IMR-90 (cell line): ENCODE measurements at regions not wholly inside any gene's neighbourhood (a gene's known extent, or its start where the extent isn't known, plus 50 kb on each side); places are given as distances from the start of the nearest gene placed in this dataset.

Experiments
- ATAC-seq: fragments of 200-7000 bp; cut with Tn5 transposase; 2 replicates; pipeline ENCODE4 v1.9.1; 2020; ENCODE audit warnings: low read depth, mild to moderate bottlenecking, moderate library complexity
- BruUV-seq: library from RNA; stranded (reverse); fragments of 400-500 nt; replicated peaks from 2 replicates; lab custom pipeline; 2021; lab: Mats Ljungman, UMichigan
- CTCF ChIA-PET: fragments of 300-600 bp; formaldehyde crosslinking; extraction: SDS; loops from one replicate; lab custom pipeline; 2021; ENCODE audit warnings: antibody characterized with exemption; lab: Yijun Ruan, JAX
- POLR2A ChIA-PET: fragments of 300-600 bp; sonication (Branson Sonifier 250); formaldehyde crosslinking; loops from one replicate; lab custom pipeline; 2022; ENCODE audit warnings: antibody characterized with exemption; ENCODE audit not compliant: unreplicated experiment; lab: Charles Lee
- DNase-seq: peaks from one replicate; pipeline ENCODE4 v3.0.0; 2013
- H2AFZ ChIP-seq: replicated peaks from 2 replicates; pipeline ENCODE3; 2013; ENCODE audit warnings: low read length, mild to moderate bottlenecking; ENCODE audit not compliant: poor library complexity
- H2AK5ac ChIP-seq: 2 replicates; pipeline ENCODE4 v1.6.1; 2013; ENCODE audit warnings: low read depth, low read length, inconsistent platforms
- H2AK9ac ChIP-seq: replicated peaks from 2 replicates; pipeline ENCODE3; 2013; ENCODE audit warnings: mild to moderate bottlenecking, low read depth, low read length, moderate library complexity; ENCODE audit not compliant: poor library complexity
- H2BK120ac ChIP-seq: 2 replicates; pipeline ENCODE4 v1.6.1; 2013; ENCODE audit warnings: low read depth, low read length, inconsistent platforms
- H2BK15ac ChIP-seq: 3 replicates; pipeline ENCODE4 v1.6.1; 2013; ENCODE audit warnings: low read depth, low read length, inconsistent platforms
- H2BK20ac ChIP-seq: 2 replicates; pipeline ENCODE4 v1.6.1; 2013; ENCODE audit warnings: low read depth, mild to moderate bottlenecking, inconsistent platforms, low read length, moderate library complexity
- H2BK5ac ChIP-seq: 2 replicates; pipeline ENCODE4 v1.6.1; 2013; ENCODE audit warnings: mild to moderate bottlenecking, low read depth, low read length, inconsistent platforms; ENCODE audit not compliant: poor library complexity, severe bottlenecking
- H3K14ac ChIP-seq: replicated peaks from 2 replicates; pipeline ENCODE4 v1.6.1; 2013; ENCODE audit warnings: low read depth, low read length, inconsistent platforms
- H3K18ac ChIP-seq: 2 replicates; pipeline ENCODE4 v1.6.1; 2013; ENCODE audit warnings: low read depth, low read length, control low read depth
- H3K23ac ChIP-seq: 2 replicates; pipeline ENCODE4 v1.6.1; 2013; ENCODE audit warnings: low read depth, low read length, inconsistent platforms
- H3K27ac ChIP-seq: 2 replicates; pipeline ENCODE4 v1.5.1; 2013; ENCODE audit warnings: mild to moderate bottlenecking, control low read depth, low read length; ENCODE audit not compliant: insufficient read depth
- H3K27me3 ChIP-seq: 2 replicates; pipeline ENCODE4 v1.6.1; 2013; ENCODE audit warnings: low read length; ENCODE audit not compliant: control insufficient read depth, insufficient read depth
- H3K36me3 ChIP-seq: 2 replicates; pipeline ENCODE4 v1.6.1; 2013; ENCODE audit warnings: low read length, mixed read lengths; ENCODE audit not compliant: control insufficient read depth, insufficient read depth
- H3K4ac ChIP-seq: 2 replicates; pipeline ENCODE4 v1.6.1; 2013; ENCODE audit warnings: low read depth, low read length, inconsistent platforms
- H3K4me1 ChIP-seq: 2 replicates; pipeline ENCODE4 v1.6.1; 2013; ENCODE audit warnings: low read length, mixed read lengths; ENCODE audit not compliant: control insufficient read depth, insufficient read depth
- H3K4me2 ChIP-seq: 2 replicates; pipeline ENCODE4 v1.6.1; 2013; ENCODE audit warnings: low read depth, mild to moderate bottlenecking, control low read depth, low read length, moderate library complexity
- H3K4me3 ChIP-seq: 2 replicates; pipeline ENCODE4 v1.5.1; 2013; ENCODE audit warnings: low read depth, mild to moderate bottlenecking, control low read depth, low read length, moderate library complexity; ENCODE audit not compliant: insufficient read depth
- H3K56ac ChIP-seq: 2 replicates; pipeline ENCODE4 v1.6.1; 2013; ENCODE audit warnings: low read length, inconsistent platforms; ENCODE audit not compliant: insufficient read depth; ENCODE audit errors: extremely low read depth
- H3K79me1 ChIP-seq, 2 experiments: 2 replicates each; pipeline ENCODE4 v1.6.1; 2013; ENCODE audit warnings: low read length in 2 of 2, inconsistent platforms in 1 of 2, low read depth in 1 of 2
- H3K9ac ChIP-seq: 2 replicates; pipeline ENCODE4 v1.6.1; 2013; ENCODE audit warnings: low read depth, low read length, control low read depth
- H3K9me1 ChIP-seq: 2 replicates; pipeline ENCODE4 v1.6.1; 2013; ENCODE audit warnings: low read length, inconsistent platforms; ENCODE audit not compliant: insufficient read depth
- H3K9me3 ChIP-seq: 2 replicates; pipeline ENCODE4 v1.6.1; 2013; ENCODE audit warnings: low read length; ENCODE audit not compliant: control insufficient read depth, insufficient read depth
- H4K20me1 ChIP-seq: 2 replicates; pipeline ENCODE4 v1.6.1; 2013; ENCODE audit warnings: low read length, inconsistent platforms; ENCODE audit not compliant: insufficient read depth
- H4K5ac ChIP-seq: 2 replicates; pipeline ENCODE4 v1.6.1; 2013; ENCODE audit warnings: mild to moderate bottlenecking, low read depth, low read length, control low read depth
- H4K8ac ChIP-seq, 2 experiments: 2 replicates each; pipeline ENCODE4 v1.6.1; 2013; ENCODE audit warnings: low read depth in 2 of 2, low read length in 2 of 2, control low read depth in 1 of 2, inconsistent platforms in 1 of 2
- H4K91ac ChIP-seq: 2 replicates; pipeline ENCODE4 v1.6.1; 2013; ENCODE audit warnings: low read depth, low read length, inconsistent platforms; ENCODE audit not compliant: insufficient read depth
- BHLHE40 ChIP-seq: fragments of 150-350 bp; IDR thresholded peaks from 2 replicates; pipeline ENCODE4 v1.6.1; 2016; ENCODE audit warnings: mild to moderate bottlenecking, low read depth, low read length
- CEBPB ChIP-seq: IDR thresholded peaks from 2 replicates; pipeline ENCODE4 v1.6.1; 2012; ENCODE audit warnings: low read depth, low read length, improper control_type of control experiment
- MAZ ChIP-seq: IDR thresholded peaks from 2 replicates; pipeline ENCODE4 v1.6.1; 2012; ENCODE audit warnings: low read depth, mild to moderate bottlenecking, low read length, improper control_type of control experiment, moderate library complexity, borderline replicate concordance
- MXI1 ChIP-seq: IDR thresholded peaks from 2 replicates; pipeline ENCODE4 v1.6.1; 2012; ENCODE audit warnings: low read depth, mild to moderate bottlenecking, low read length, moderate library complexity, borderline replicate concordance
- NFE2L2 ChIP-seq: fragments of 150-350 bp; IDR thresholded peaks from 2 replicates; pipeline ENCODE4 v1.6.1; 2016; ENCODE audit warnings: low read depth, mild to moderate bottlenecking, low read length
- RCOR1 ChIP-seq: IDR thresholded peaks from 2 replicates; pipeline ENCODE4 v1.6.1; 2012; ENCODE audit warnings: mild to moderate bottlenecking, low read length, improper control_type of control experiment; ENCODE audit not compliant: insufficient replicate concordance
- RFX5 ChIP-seq: IDR thresholded peaks from 2 replicates; pipeline ENCODE4 v1.8.0; 2012; ENCODE audit warnings: low read depth, mild to moderate bottlenecking, low read length, moderate library complexity
- WGBS, 2 experiments: methylation state at CpG; one replicate each; pipeline versions ENCODE4 v1.1.5 to v1.1.7; 2013; ENCODE audit warnings: missing lambda C conversion rate in 2 of 2; ENCODE audit not compliant: insufficient read length in 1 of 2; ENCODE audit errors: extremely low coverage in 2 of 2; 5-methylcytosine and 5-hydroxymethylcytosine counted together
- dilution Hi-C: fragments of 300-500 bp; cut with HindIII; formaldehyde crosslinking; loops from one replicate; pipeline ENCODE4 v1.14.3; 2018; ENCODE audit warnings: low sequenced_read_pairs; ENCODE audit not compliant: unreplicated experiment
- in situ Hi-C: fragments of 300-500 bp; cut with MboI; formaldehyde crosslinking; loops from 3 replicates; pipeline ENCODE4 v1.14.3; 2019; ENCODE audit warnings: low sequenced_read_pairs, inconsistent platforms, mixed read lengths
- intact Hi-C: fragments of 100-400 bp; cut with micrococcal nuclease; formaldehyde crosslinking; loops from 2 replicates; pipeline ENCODE4 v1.10.0; 2022

DNA sequence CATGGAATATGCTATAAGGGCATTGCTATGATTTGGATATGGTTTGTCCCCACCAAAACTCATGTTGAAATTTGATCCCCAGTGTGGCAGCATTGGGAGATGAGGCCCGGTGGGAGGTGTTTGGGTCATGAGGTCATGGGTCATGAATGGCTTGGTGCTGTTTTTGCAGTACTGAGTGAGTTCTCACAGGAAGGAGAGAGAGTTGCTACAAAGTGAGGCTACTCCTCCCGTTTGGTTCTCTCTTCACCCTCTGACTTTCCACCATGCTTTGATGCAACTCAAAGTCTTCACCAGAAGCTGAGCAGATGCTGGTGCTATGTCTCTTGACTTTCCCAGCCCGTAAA lies 388.1 kb upstream of the TMPO start:
- H3K79me1 ChIP-seq = no peaks in the 10 kb centered on the region
- H3K27ac ChIP-seq = no peak overlapping the region
- no peaks in the 10 kb centered on the region for H3K9me3 ChIP-seq
- H3K18ac ChIP-seq = no peak overlapping the region
- TF ChIP-seq RCOR1 = no peak
- no peak for TF ChIP-seq CEBPB
- TF ChIP-seq MXI1 = no peak
- no peak for TF ChIP-seq RFX5
- TF ChIP-seq NFE2L2 = no peak
- TF ChIP-seq MAZ = no peak
- TF ChIP-seq BHLHE40 = no peak
- intact Hi-C loops = no loop called here
- no peaks in the 10 kb centered on the region for H3K36me3 ChIP-seq
- no peak overlapping the region for H3K56ac ChIP-seq
- H2BK120ac ChIP-seq = no peak overlapping the region
- no peaks in the 10 kb centered on the region for H3K9me1 ChIP-seq
- H3K4me3 ChIP-seq = no peak overlapping the region
- H2AFZ ChIP-seq = no peak overlapping the region
- H4K20me1 ChIP-seq = no peaks in the 10 kb centered on the region
- no peak overlapping the region for H2BK20ac ChIP-seq
- no peaks in the 10 kb centered on the region for H3K4me1 ChIP-seq
- H3K27me3 ChIP-seq = no peaks in the 10 kb centered on the region
- H2AK5ac ChIP-seq = no peak overlapping the region
- H2BK5ac ChIP-seq = no peak overlapping the region
- ChIA-PET POLR2A (no interaction called here), CTCF (no interaction called here)
- no peak overlapping the region for H3K14ac ChIP-seq
- H3K23ac ChIP-seq = no peak overlapping the region
- BruUV-seq = no TSS peak
- no peak overlapping the region for H2AK9ac ChIP-seq
- ATAC-seq = no peak
- H3K9ac ChIP-seq = no peak overlapping the region
- no peak overlapping the region for H2BK15ac ChIP-seq
- no CpG with 5 or more reads among the region's 3 CpGs for WGBS, 2 experiments
- no peak overlapping the region for H4K5ac ChIP-seq
- H4K91ac ChIP-seq = no peak overlapping the region
- H3K4me2 ChIP-seq = no peak overlapping the region
- H3K4ac ChIP-seq = no peak overlapping the region
- no peak for DNase-seq
- no peak overlapping the region for H4K8ac ChIP-seq
- in situ Hi-C loops = no loop called here
- dilution Hi-C loops = no loop called here
